A549 (cell line): ENCODE measurements at regions not wholly inside any gene's neighbourhood (a gene's known extent, or its start where the extent isn't known, plus 50 kb on each side); places are given as distances from the start of the nearest gene placed in this dataset.
A peak's percentile ranks its signal among the peaks of the same experiment; 100 is the strongest.

Source experiments
- ATAC-seq, 2 experiments: fragments of 200-7000 bp in 1 of 2; fragments of >200 bp in 1 of 2; cut with Nextera tagmentation in 1 of 2; cut with Tn5 transposase in 1 of 2; 3 replicates each; pipeline versions ENCODE4 v1.8.0 to v1.9.1; 2018 to 2020; ENCODE audit warnings: mild to moderate bottlenecking in 1 of 2, moderate library complexity in 1 of 2
- CTCF ChIA-PET: fragments of 300-600 bp; sonication (Branson Sonifier 250); formaldehyde crosslinking; extraction: SDS; loops from one replicate; lab custom pipeline; 2021; ENCODE audit warnings: antibody characterized with exemption, inconsistent platforms; lab: Yijun Ruan, JAX
- POLR2A ChIA-PET: fragments of 350-600 bp; formaldehyde crosslinking; extraction: SDS; loops from one replicate; lab custom pipeline; 2021; ENCODE audit warnings: antibody characterized with exemption, inconsistent platforms; lab: Yijun Ruan, JAX
- DNase-seq, 2 experiments: peaks; one replicate each; pipeline versions ENCODE4 v3.0.0 to v3.0.0-alpha.2; 2011 to 2016; ENCODE audit warnings: low read depth in 1 of 2, low spot score in 1 of 2
- FAIRE-seq: peaks from 2 replicates; lab custom pipeline; 2011; peaks lifted over from hg19 to GRCh38; lab: Jason Lieb, UNC
- H3K27ac ChIP-seq, 2 experiments: fragments of >200 bp; sonication (Bioruptor Twin); formaldehyde crosslinking; 3 replicates each; pipeline ENCODE4 v1.5.1; 2016 to 2017
- H3K4me1 ChIP-seq: fragments of >200 bp; sonication (Bioruptor Twin); formaldehyde crosslinking; 3 replicates; pipeline ENCODE4 v1.6.1; 2016
- H3K4me2 ChIP-seq: fragments of >200 bp; sonication (Bioruptor Twin); formaldehyde crosslinking; 3 replicates; pipeline ENCODE4 v1.6.1; 2016
- H3K4me3 ChIP-seq: fragments of >200 bp; sonication (Bioruptor Twin); formaldehyde crosslinking; 3 replicates; pipeline ENCODE4 v1.5.1; 2016
- H3K9me3 ChIP-seq: fragments of >200 bp; sonication (Bioruptor Twin); formaldehyde crosslinking; 3 replicates; pipeline ENCODE4 v1.6.1; 2016
- BHLHE40 ChIP-seq: IDR thresholded peaks from 2 replicates; pipeline ENCODE4 v1.6.1; 2012; ENCODE audit warnings: low read depth, low read length, inconsistent platforms
- CBX8 ChIP-seq: fragments of 200-600 bp; sonication (generic); IDR thresholded peaks from 2 replicates; pipeline ENCODE4 v1.6.1; 2016
- EHMT2 ChIP-seq: fragments of 200-600 bp; sonication (generic); IDR thresholded peaks from 2 replicates; pipeline ENCODE4 v1.6.1; 2016; ENCODE audit warnings: antibody characterized with exemption, low read depth, mild to moderate bottlenecking, moderate library complexity
- GATA3 ChIP-seq: IDR thresholded peaks from 2 replicates; pipeline ENCODE4 v1.6.1; 2012; ENCODE audit warnings: borderline replicate concordance
- HOXB5 ChIP-seq: fragments of 250-450 bp; sonication (Bioruptor Pico); IDR thresholded peaks from 2 replicates; pipeline ENCODE4 v1.5.0; 2020; ENCODE audit warnings: mild to moderate bottlenecking, moderate library complexity
- KDM1A ChIP-seq: fragments of 200-600 bp; sonication (generic); IDR thresholded peaks from 2 replicates; pipeline ENCODE4 v1.6.1; 2016; ENCODE audit warnings: low read depth, mild to moderate bottlenecking
- KDM5A ChIP-seq: fragments of 200-600 bp; sonication (generic); IDR thresholded peaks from 2 replicates; pipeline ENCODE4 v1.6.1; 2016; ENCODE audit warnings: antibody characterized with exemption, mild to moderate bottlenecking
- MAFK ChIP-seq: fragments of 450-650 bp; IDR thresholded peaks from 2 replicates; pipeline ENCODE4 v1.6.1; 2014; ENCODE audit not compliant: partially characterized antibody
- MAZ ChIP-seq: fragments of 150-350 bp; IDR thresholded peaks from 2 replicates; pipeline ENCODE4 v1.6.1; 2014; ENCODE audit warnings: antibody characterized with exemption, low read depth, low read length, borderline replicate concordance
- MYC ChIP-seq: IDR thresholded peaks from 2 replicates; pipeline ENCODE4 v1.6.1; 2012; ENCODE audit warnings: mild to moderate bottlenecking, inconsistent platforms, low read length, improper control_type of control experiment, borderline replicate concordance
- NR3C1 ChIP-seq: fragments of >200 bp; sonication (Bioruptor Twin); formaldehyde crosslinking; IDR thresholded peaks from 3 replicates; pipeline ENCODE4 v1.6.1; 2017
- RAD21 ChIP-seq, 2 experiments: fragments of >200 bp in 1 of 2; sonication (Bioruptor Twin) in 1 of 2; formaldehyde crosslinking in 1 of 2; IDR thresholded peaks in 1 of 2; conservative IDR thresholded peaks in 1 of 2; 2 replicates in 1 of 2; 3 replicates in 1 of 2; pipeline ENCODE4 v1.6.1; 2012 to 2018; ENCODE audit warnings: inconsistent platforms in 1 of 2
- RNF2 ChIP-seq: fragments of 200-600 bp; sonication (generic); IDR thresholded peaks from 2 replicates; pipeline ENCODE4 v1.6.1; 2016; ENCODE audit warnings: low read depth, mild to moderate bottlenecking, antibody characterized with exemption, moderate library complexity, borderline replicate concordance
- SMC3 ChIP-seq: fragments of >200 bp; sonication (Bioruptor Twin); formaldehyde crosslinking; IDR thresholded peaks from 3 replicates; pipeline ENCODE4 v1.6.1; 2018; ENCODE audit warnings: inconsistent platforms
- SREBF2 ChIP-seq: fragments of 450-650 bp; IDR thresholded peaks from 2 replicates; pipeline ENCODE4 v1.6.1; 2014; ENCODE audit warnings: mild to moderate bottlenecking, moderate library complexity
- TP53 ChIP-seq: fragments of 250-450 bp; sonication (Bioruptor Pico); IDR thresholded peaks from 2 replicates; pipeline ENCODE4 v1.5.0; 2021; ENCODE audit warnings: mild to moderate bottlenecking, moderate library complexity
- ZC3H11A ChIP-seq: fragments of 450-650 bp; IDR thresholded peaks from 2 replicates; pipeline ENCODE4 v1.6.1; 2014; ENCODE audit warnings: antibody characterized with exemption, mild to moderate bottlenecking
- ZFP36 ChIP-seq: fragments of 450-650 bp; IDR thresholded peaks from 2 replicates; pipeline ENCODE4 v1.6.1; 2014; ENCODE audit warnings: borderline replicate concordance; ENCODE audit not compliant: partially characterized antibody
- ZSCAN20 ChIP-seq: fragments of 250-450 bp; sonication (Bioruptor Pico); IDR thresholded peaks from 2 replicates; pipeline ENCODE4 v1.8.0; 2022; ENCODE audit warnings: mild to moderate bottlenecking, moderate library complexity
- WGBS: methylation state at CpG from one replicate; pipeline ENCODE4 v1.1.6; 2017; ENCODE audit errors: missing lambda C conversion rate; 5-methylcytosine and 5-hydroxymethylcytosine counted together
- TF ChIP-seq, protein P1 (sequence below): IDR thresholded peaks from 2 replicates; pipeline ENCODE4 v1.6.1; 2012
- TF ChIP-seq, protein P2 (sequence below): fragments of 250-450 bp; sonication (Bioruptor Pico); IDR thresholded peaks from 2 replicates; pipeline ENCODE4 v1.5.0; 2021; ENCODE audit warnings: mild to moderate bottlenecking, moderate library complexity, borderline replicate concordance
- TF ChIP-seq, protein P3 (sequence below): fragments of 450-650 bp; IDR thresholded peaks from 2 replicates; pipeline ENCODE4 v1.6.1; 2014; ENCODE audit warnings: antibody characterized with exemption
- TF ChIP-seq, protein P4 (sequence below): fragments of >200 bp; sonication (Bioruptor Twin); formaldehyde crosslinking; IDR thresholded peaks from 3 replicates; pipeline ENCODE4 v1.5.1; 2016
- TF ChIP-seq, protein P5 (sequence below): IDR thresholded peaks from 2 replicates; pipeline ENCODE4 v1.6.1; 2012; ENCODE audit warnings: low read depth, borderline replicate concordance
- TF ChIP-seq, protein P6 (sequence below): fragments of >200 bp; sonication (Bioruptor Twin); formaldehyde crosslinking; IDR thresholded peaks from 3 replicates; pipeline ENCODE4 v1.6.1; 2016

DNA sequence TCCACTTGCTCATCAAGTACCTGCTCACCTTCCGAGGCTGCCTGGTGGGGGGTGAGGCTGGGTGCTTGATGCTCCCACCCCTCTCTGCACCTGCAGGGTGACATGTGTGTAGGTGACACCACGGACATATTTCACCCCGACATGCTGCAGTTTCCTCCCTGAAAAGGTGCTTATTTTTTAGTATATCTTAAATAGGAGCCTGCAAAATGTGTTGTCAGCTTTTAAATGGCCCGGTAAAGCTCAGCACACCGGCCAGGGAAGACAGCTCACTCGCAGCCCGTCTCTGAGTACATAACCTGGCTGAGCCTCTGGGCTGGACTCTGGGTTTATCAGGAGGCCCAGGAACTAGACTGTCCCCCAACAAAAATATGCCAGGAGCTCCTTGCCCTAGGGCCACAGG lies 89.3 kb upstream of the LINGO1 start:
- POLR2A ChIA-PET: no interaction called here
- no peak for DNase-seq
- no peak for ATAC-seq
- no peaks in the 10 kb centered on the region for H3K4me1 ChIP-seq
- CTCF ChIA-PET: interaction anchor here (0.5 to 1.9 kb wide), 5 partner anchors 11 to 99 kb away, joined by 3 to 5 read pairs (median 3); no protein-coding TSS in a partner anchor
- no peak overlapping the region for H3K27ac ChIP-seq
- no peak overlapping the region for H3K4me3 ChIP-seq
- no peak for TF ChIP-seq EHMT2
- TF ChIP-seq, protein P1, sequence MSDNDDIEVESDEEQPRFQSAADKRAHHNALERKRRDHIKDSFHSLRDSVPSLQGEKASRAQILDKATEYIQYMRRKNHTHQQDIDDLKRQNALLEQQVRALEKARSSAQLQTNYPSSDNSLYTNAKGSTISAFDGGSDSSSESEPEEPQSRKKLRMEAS: no peak
- peak; percentile 65 for TF ChIP-seq MAFK
- no peak for TF ChIP-seq ZSCAN20 (CRISPR knock-in tag)
- FAIRE-seq: no peak
- H3K9me3 ChIP-seq: no peaks in the 10 kb centered on the region
- WGBS: 39% methylated on average over 7 of the region's 7 CpGs
- no peak overlapping the region for H3K4me2 ChIP-seq

DNA sequence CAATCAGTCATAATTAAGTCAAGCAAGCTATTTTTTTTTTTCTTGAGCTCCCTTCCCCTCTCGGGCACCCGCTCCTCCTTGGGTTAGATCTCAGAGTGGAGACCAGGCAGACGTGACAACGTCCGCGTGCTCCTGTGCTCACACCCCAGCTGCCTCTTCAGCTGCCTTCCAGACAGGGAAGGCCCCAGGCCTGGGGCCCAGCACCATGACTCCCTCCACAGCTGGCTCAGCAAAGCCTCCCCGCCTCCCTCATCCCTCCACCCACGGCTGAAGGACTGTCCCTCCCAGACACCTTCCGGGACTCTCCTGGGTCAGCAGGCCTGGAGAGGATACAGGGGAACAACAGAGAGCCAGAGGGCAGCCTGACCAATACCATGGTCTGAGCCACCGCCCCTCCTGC lies 87.9 kb upstream of the LINGO1 start:
- TF ChIP-seq KDM1A (no peak), CBX8 (no peak), TP53 (CRISPR knock-in tag) (no peak), NR3C1 (no peak), RNF2 (no peak), ZFP36 (no peak), EHMT2 (no peak), ZSCAN20 (CRISPR knock-in tag) (no peak)
- TF ChIP-seq, protein P2, sequence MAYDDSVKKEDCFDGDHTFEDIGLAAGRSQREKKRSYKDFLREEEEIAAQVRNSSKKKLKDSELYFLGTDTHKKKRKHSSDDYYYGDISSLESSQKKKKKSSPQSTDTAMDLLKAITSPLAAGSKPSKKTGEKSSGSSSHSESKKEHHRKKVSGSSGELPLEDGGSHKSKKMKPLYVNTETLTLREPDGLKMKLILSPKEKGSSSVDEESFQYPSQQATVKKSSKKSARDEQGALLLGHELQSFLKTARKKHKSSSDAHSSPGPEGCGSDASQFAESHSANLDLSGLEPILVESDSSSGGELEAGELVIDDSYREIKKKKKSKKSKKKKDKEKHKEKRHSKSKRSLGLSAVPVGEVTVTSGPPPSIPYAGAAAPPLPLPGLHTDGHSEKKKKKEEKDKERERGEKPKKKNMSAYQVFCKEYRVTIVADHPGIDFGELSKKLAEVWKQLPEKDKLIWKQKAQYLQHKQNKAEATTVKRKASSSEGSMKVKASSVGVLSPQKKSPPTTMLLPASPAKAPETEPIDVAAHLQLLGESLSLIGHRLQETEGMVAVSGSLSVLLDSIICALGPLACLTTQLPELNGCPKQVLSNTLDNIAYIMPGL (CRISPR knock-in tag): no peak
- TF ChIP-seq, protein P3, sequence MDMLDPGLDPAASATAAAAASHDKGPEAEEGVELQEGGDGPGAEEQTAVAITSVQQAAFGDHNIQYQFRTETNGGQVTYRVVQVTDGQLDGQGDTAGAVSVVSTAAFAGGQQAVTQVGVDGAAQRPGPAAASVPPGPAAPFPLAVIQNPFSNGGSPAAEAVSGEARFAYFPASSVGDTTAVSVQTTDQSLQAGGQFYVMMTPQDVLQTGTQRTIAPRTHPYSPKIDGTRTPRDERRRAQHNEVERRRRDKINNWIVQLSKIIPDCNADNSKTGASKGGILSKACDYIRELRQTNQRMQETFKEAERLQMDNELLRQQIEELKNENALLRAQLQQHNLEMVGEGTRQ: no peak
- CTCF ChIA-PET: interaction anchor here (1.0 to 1.5 kb wide), 3 partner anchors 11 to 686 kb away, joined by 3 to 4 read pairs (median 3); no protein-coding TSS in a partner anchor

DNA sequence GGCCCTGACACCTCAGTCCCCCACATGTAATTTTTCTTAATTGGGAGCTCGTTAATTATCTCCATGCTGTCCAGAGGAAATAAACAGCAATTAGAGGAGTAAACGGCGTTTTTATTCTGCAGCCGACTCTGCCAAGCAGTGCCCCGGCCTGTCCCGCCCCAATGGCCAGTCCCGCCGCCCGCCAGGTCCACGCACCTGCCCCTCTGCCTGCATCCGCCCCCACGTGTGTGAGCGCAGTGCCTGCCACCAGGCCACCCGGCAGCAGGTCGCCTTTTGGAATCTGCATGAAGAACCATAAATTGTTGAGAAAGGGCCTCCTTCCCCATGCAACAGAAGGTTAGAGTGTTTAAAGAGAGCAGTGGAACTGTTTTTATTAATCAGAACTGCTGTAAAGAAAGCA lies 87.5 kb upstream of the LINGO1 start:
- Histone ChIP-seq H3K4me2 (no peak overlapping the region), H3K9me3 (no peaks in the 10 kb centered on the region), H3K27ac (no peak overlapping the region), H3K4me3 (no peak overlapping the region), H3K4me1 (no peaks in the 10 kb centered on the region)
- no peak for DNase-seq
- ChIA-PET POLR2A (no interaction called here), CTCF (interaction anchor here (1.0 to 1.5 kb wide), 3 partner anchors 11 to 685 kb away, joined by 3 to 4 read pairs (median 3); no protein-coding TSS in a partner anchor)
- no peak for ATAC-seq
- no peak for FAIRE-seq
- TF ChIP-seq ZFP36 (no peak), MYC (no peak), EHMT2 (no peak), SREBF2 (no peak), RAD21 (conservative IDR thresholded peaks at IDR 0.05 in 1 of 2, IDR thresholded peaks at IDR 0.05 in 1 of 2) (no peak), KDM5A (no peak), GATA3 (no peak), KDM1A (no peak), HOXB5 (no peak), BHLHE40 (no peak), ZC3H11A (no peak), MAZ (no peak), SMC3 (no peak)
- TF ChIP-seq, protein P4, sequence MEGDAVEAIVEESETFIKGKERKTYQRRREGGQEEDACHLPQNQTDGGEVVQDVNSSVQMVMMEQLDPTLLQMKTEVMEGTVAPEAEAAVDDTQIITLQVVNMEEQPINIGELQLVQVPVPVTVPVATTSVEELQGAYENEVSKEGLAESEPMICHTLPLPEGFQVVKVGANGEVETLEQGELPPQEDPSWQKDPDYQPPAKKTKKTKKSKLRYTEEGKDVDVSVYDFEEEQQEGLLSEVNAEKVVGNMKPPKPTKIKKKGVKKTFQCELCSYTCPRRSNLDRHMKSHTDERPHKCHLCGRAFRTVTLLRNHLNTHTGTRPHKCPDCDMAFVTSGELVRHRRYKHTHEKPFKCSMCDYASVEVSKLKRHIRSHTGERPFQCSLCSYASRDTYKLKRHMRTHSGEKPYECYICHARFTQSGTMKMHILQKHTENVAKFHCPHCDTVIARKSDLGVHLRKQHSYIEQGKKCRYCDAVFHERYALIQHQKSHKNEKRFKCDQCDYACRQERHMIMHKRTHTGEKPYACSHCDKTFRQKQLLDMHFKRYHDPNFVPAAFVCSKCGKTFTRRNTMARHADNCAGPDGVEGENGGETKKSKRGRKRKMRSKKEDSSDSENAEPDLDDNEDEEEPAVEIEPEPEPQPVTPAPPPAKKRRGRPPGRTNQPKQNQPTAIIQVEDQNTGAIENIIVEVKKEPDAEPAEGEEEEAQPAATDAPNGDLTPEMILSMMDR: no peak
- TF ChIP-seq, protein P5, sequence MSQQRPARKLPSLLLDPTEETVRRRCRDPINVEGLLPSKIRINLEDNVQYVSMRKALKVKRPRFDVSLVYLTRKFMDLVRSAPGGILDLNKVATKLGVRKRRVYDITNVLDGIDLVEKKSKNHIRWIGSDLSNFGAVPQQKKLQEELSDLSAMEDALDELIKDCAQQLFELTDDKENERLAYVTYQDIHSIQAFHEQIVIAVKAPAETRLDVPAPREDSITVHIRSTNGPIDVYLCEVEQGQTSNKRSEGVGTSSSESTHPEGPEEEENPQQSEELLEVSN: no peak
- TF ChIP-seq, protein P6, sequence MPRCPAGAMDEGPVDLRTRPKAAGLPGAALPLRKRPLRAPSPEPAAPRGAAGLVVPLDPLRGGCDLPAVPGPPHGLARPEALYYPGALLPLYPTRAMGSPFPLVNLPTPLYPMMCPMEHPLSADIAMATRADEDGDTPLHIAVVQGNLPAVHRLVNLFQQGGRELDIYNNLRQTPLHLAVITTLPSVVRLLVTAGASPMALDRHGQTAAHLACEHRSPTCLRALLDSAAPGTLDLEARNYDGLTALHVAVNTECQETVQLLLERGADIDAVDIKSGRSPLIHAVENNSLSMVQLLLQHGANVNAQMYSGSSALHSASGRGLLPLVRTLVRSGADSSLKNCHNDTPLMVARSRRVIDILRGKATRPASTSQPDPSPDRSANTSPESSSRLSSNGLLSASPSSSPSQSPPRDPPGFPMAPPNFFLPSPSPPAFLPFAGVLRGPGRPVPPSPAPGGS: no peak
- TF ChIP-seq, protein P1: no peak
- WGBS: 62% methylated on average over 15 of the region's 15 CpGs

More for the DNA sequence above, 87.9 kb upstream of the LINGO1 start:
- no peak overlapping the region for H3K27ac ChIP-seq
- DNase-seq (no peak), FAIRE-seq (no peak), ATAC-seq (no peak)
- H3K4me3 ChIP-seq: no peak overlapping the region
- WGBS: 68% methylated on average over 10 of the region's 10 CpGs
- H3K9me3 ChIP-seq: no peaks in the 10 kb centered on the region
- POLR2A ChIA-PET: no interaction called here
- H3K4me2 ChIP-seq: no peak overlapping the region
- no peaks in the 10 kb centered on the region for H3K4me1 ChIP-seq
